ENCODE measurements at regions not wholly inside any gene's neighbourhood (a gene's known extent, or its start where the extent isn't known, plus 50 kb on each side); places are given as distances from the start of the nearest gene placed in this dataset.

- Mint-ChIP-seq H3K4me1 (ENCODE audit: low read depth, unreplicated experiment) (no peaks in the 10 kb centered on the region), H3K36me3 (ENCODE audit: insufficient read depth, unreplicated experiment) (no peaks in the 10 kb centered on the region), H3K27me3 (ENCODE audit: insufficient read depth, unreplicated experiment) (peaks cover 10% of the 10 kb centered on the region), H3K4me3 (ENCODE audit: unreplicated experiment) (no peak overlapping the region), H3K9me3 (ENCODE audit: unreplicated experiment) (no peaks in the 10 kb centered on the region), H3K27ac (ENCODE audit: unreplicated experiment) (no peak overlapping the region)
- H3K36me3 ChIP-seq (ENCODE audit: control insufficient read depth, insufficient read depth, low read length) = no peaks in the 10 kb centered on the region
- ChIA-PET POLR2A (no interaction called here), CTCF (interaction anchor here (0.7 kb wide), 2 partner anchors 98 to 1004 kb away, joined by 4 to 5 read pairs; no protein-coding TSS in a partner anchor)
- no peaks in the 10 kb centered on the region for H3K27me3 ChIP-seq (replicated peaks; ENCODE audit: control insufficient read depth, insufficient read depth, low read length)
- TF ChIP-seq, protein P1, sequence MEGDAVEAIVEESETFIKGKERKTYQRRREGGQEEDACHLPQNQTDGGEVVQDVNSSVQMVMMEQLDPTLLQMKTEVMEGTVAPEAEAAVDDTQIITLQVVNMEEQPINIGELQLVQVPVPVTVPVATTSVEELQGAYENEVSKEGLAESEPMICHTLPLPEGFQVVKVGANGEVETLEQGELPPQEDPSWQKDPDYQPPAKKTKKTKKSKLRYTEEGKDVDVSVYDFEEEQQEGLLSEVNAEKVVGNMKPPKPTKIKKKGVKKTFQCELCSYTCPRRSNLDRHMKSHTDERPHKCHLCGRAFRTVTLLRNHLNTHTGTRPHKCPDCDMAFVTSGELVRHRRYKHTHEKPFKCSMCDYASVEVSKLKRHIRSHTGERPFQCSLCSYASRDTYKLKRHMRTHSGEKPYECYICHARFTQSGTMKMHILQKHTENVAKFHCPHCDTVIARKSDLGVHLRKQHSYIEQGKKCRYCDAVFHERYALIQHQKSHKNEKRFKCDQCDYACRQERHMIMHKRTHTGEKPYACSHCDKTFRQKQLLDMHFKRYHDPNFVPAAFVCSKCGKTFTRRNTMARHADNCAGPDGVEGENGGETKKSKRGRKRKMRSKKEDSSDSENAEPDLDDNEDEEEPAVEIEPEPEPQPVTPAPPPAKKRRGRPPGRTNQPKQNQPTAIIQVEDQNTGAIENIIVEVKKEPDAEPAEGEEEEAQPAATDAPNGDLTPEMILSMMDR (IDR thresholded peaks at IDR 0.05; ENCODE audit: insufficient read depth in 1 of 2, low read depth in 1 of 2, low read length in 1 of 2, severe bottlenecking in 1 of 2, unreplicated experiment in 1 of 2) = peak; percentile 44 to 74
- DNase-seq = peak in 1 of 2 experiments; percentile 42
- intact Hi-C loops (cut with micrococcal nuclease; ENCODE audit: unreplicated experiment) = loop anchor here (2.0 kb wide), 2 partner anchors 326 to 752 kb away; no protein-coding TSS in a partner anchor
- no peaks in the 10 kb centered on the region for H3K9me3 ChIP-seq
- H3K4me3 ChIP-seq (ENCODE audit: low read depth, low read length) = no peak overlapping the region
- no TSS peak for BruUV-seq (replicated peaks)
- H3K4me1 ChIP-seq = no peaks in the 10 kb centered on the region
Measured at GRCh38 chr3:55180936-55181535, 253.2 kb upstream of the LRTM1 start.

GRCh38 chr3:55180161-55180560 lies 252.3 kb upstream of the LRTM1 start:
- ChIA-PET CTCF (no interaction called here), POLR2A (no interaction called here)
- no peak overlapping the region for H3K4me3 Mint-ChIP-seq (ENCODE audit: unreplicated experiment)
- no peak overlapping the region for H3K27ac Mint-ChIP-seq (ENCODE audit: unreplicated experiment)
- H3K27me3 Mint-ChIP-seq (ENCODE audit: insufficient read depth, unreplicated experiment) = peaks cover 6% of the 10 kb centered on the region
- Histone ChIP-seq H3K4me3 (ENCODE audit: low read depth, low read length) (no peak overlapping the region), H3K4me1 (no peaks in the 10 kb centered on the region), H3K27me3 (replicated peaks; ENCODE audit: control insufficient read depth, insufficient read depth, low read length) (no peaks in the 10 kb centered on the region), H3K36me3 (ENCODE audit: control insufficient read depth, insufficient read depth, low read length) (no peaks in the 10 kb centered on the region), H3K9me3 (no peaks in the 10 kb centered on the region)
- no peaks in the 10 kb centered on the region for H3K36me3 Mint-ChIP-seq (ENCODE audit: insufficient read depth, unreplicated experiment)
- TF ChIP-seq, protein P1 (IDR thresholded peaks at IDR 0.05; ENCODE audit: insufficient read depth in 1 of 2, low read depth in 1 of 2, low read length in 1 of 2, severe bottlenecking in 1 of 2, unreplicated experiment in 1 of 2) = no peak
- intact Hi-C loops (cut with micrococcal nuclease; ENCODE audit: unreplicated experiment) = loop anchor here (2.0 kb wide), 2 partner anchors 325 to 751 kb away; no protein-coding TSS in a partner anchor
- H3K4me1 Mint-ChIP-seq (ENCODE audit: low read depth, unreplicated experiment) = no peaks in the 10 kb centered on the region
- H3K9me3 Mint-ChIP-seq (ENCODE audit: unreplicated experiment) = no peaks in the 10 kb centered on the region
- DNase-seq = no peak
- no TSS peak for BruUV-seq (replicated peaks)

DNA sequence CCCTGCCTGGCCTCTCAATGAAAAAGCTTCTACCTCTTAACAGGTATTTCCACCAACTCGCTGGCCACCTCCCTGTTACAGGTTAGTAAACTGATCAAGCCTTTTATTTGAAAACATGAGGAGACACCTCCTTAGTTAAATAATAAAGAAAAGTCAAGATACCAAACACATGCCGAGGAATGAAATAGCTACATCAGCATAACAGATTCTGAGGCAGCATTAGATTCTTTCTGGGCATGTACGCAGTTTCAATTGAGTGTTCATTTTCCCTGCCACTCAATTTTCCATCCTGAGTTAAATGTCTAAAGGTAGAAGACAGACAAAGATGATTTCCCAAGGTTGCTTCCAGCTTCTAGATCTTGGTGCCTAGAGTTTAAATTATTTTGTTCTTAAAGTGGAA lies 250.5 kb upstream of the LRTM1 start:
- ChIA-PET CTCF (no interaction called here), POLR2A (no interaction called here)
- no peaks in the 10 kb centered on the region for H3K27me3 ChIP-seq (replicated peaks; ENCODE audit: control insufficient read depth, insufficient read depth, low read length)
- H3K36me3 Mint-ChIP-seq (ENCODE audit: insufficient read depth, unreplicated experiment) = no peaks in the 10 kb centered on the region
- TF ChIP-seq, protein P1 (IDR thresholded peaks at IDR 0.05; ENCODE audit: insufficient read depth in 1 of 2, low read depth in 1 of 2, low read length in 1 of 2, severe bottlenecking in 1 of 2, unreplicated experiment in 1 of 2) = no peak
- H3K27ac Mint-ChIP-seq (ENCODE audit: unreplicated experiment) = no peak overlapping the region
- BruUV-seq (replicated peaks) = no TSS peak
- intact Hi-C loops (cut with micrococcal nuclease; ENCODE audit: unreplicated experiment) = no loop called here
- H3K4me1 Mint-ChIP-seq (ENCODE audit: low read depth, unreplicated experiment) = no peaks in the 10 kb centered on the region
- H3K9me3 Mint-ChIP-seq (ENCODE audit: unreplicated experiment) = no peaks in the 10 kb centered on the region
- H3K36me3 ChIP-seq (ENCODE audit: control insufficient read depth, insufficient read depth, low read length) = no peaks in the 10 kb centered on the region
- H3K4me3 Mint-ChIP-seq (ENCODE audit: unreplicated experiment) = no peak overlapping the region
- no peaks in the 10 kb centered on the region for H3K4me1 ChIP-seq
- H3K4me3 ChIP-seq (ENCODE audit: low read depth, low read length) = no peak overlapping the region
- H3K27me3 Mint-ChIP-seq (ENCODE audit: insufficient read depth, unreplicated experiment) = peaks cover 6% of the 10 kb centered on the region
- DNase-seq = no peak
- no peaks in the 10 kb centered on the region for H3K9me3 ChIP-seq

All from Caco-2 (cell line).